Lung (tissue), 11 donors: ENCODE measurements at regions not wholly inside any gene's neighbourhood (a gene's known extent, or its start where the extent isn't known, plus 50 kb on each side); places are given as distances from the start of the nearest gene placed in this dataset.

ENCODE experiments used
- ATAC-seq: fragments of 200-7000 bp; cut with Tn5 transposase; one replicate; pipeline ENCODE4 v1.9.1; 2020; ENCODE audit warnings: moderate number of reproducible peaks; ENCODE audit not compliant: insufficient read depth, low FRiP score
- DNase-seq, 3 donors: peaks; one replicate each; pipeline ENCODE4 v3.0.0-alpha.2; 2013 to 2017
- H3K27ac ChIP-seq, 2 donors: one replicate each; pipeline ENCODE4 v1.5.1; 2013; ENCODE audit warnings: mild to moderate bottlenecking in 2 of 2, moderate library complexity in 2 of 2, control low read depth in 1 of 2, inconsistent platforms in 1 of 2, low read depth in 1 of 2, low read length in 1 of 2
- H3K27me3 ChIP-seq, 3 donors: one replicate each; pipeline ENCODE4 v1.5.1; 2013; ENCODE audit warnings: low read length in 2 of 3; ENCODE audit not compliant: control insufficient read depth in 3 of 3, insufficient read depth in 3 of 3
- H3K36me3 ChIP-seq, 4 donors: one replicate each; pipeline ENCODE4 v1.5.1; 2013; ENCODE audit warnings: low read length in 4 of 4, mild to moderate bottlenecking in 1 of 4, moderate library complexity in 1 of 4; ENCODE audit not compliant: control insufficient read depth in 4 of 4, insufficient read depth in 4 of 4
- H3K4me1 ChIP-seq, 5 donors: one replicate each; pipeline ENCODE4 v1.5.1; 2013; ENCODE audit warnings: low read length in 5 of 5, mild to moderate bottlenecking in 2 of 5, moderate library complexity in 1 of 5; ENCODE audit not compliant: control insufficient read depth in 5 of 5, insufficient read depth in 5 of 5
- H3K4me3 ChIP-seq: one replicate; pipeline ENCODE4 v1.5.1; 2013; ENCODE audit warnings: mild to moderate bottlenecking, control low read depth, moderate library complexity
- H3K9ac ChIP-seq, 2 donors: one replicate each; pipeline ENCODE4 v1.5.1; 2013; ENCODE audit warnings: low read length in 2 of 2, control low read depth in 1 of 2; ENCODE audit not compliant: insufficient read depth in 1 of 2
- H3K9me3 ChIP-seq, 4 donors: one replicate each; pipeline ENCODE4 v1.5.1; 2013; ENCODE audit warnings: low read length in 3 of 4, mild to moderate bottlenecking in 1 of 4, moderate library complexity in 1 of 4; ENCODE audit not compliant: control insufficient read depth in 4 of 4, insufficient read depth in 3 of 4
- CTCF ChIP-seq: IDR thresholded peaks from 2 replicates; pipeline ENCODE4 v1.5.1; 2012; ENCODE audit warnings: mild to moderate bottlenecking; ENCODE audit errors: control extremely low read depth, extremely low read depth
- WGBS, 2 donors: extraction: QIAGEN DNeasy Blood & Tissue Kit; methylation state at CpG; one replicate each; pipeline ENCODE4 v1.1.7; 2013; 5-methylcytosine and 5-hydroxymethylcytosine counted together
- donor health status: control.
- donor health status: control.
- donor health status: Bipolar disorder and iron deficiency.
- donor health status: healthy.
- donor health status: DM: yes; HTN: yes; CAD: no.

DNA sequence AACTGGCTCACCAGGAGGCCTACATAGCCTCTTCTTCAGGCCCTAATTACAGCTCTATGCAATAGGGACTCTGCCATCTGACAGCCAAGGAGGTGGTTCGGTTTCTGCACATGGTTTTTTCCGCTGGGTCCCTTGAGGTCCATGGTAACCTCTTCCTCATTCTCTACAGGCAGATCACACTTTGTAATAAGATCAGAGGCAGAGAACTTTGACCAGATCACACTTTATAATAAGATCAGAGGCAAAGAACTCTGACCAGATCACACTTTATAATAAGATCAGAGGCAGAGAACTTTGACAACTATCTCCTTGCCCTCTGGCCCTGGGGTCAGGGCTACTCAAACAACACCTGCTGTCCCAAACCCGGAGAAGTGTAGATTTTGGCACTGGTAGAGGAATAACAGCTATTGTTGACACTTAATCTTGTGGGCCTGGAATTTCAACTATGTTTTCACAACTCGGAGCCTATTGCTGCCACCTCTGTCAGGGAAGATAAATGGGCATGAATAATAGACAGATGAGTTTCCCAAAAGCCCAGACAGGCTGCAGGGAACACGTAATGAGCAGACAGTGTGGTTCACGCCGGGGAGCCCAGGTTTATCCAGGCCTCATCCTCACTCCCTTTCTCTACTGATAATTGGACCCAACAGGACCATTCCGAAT is 246.1 kb downstream of the UQCRFS1 start:
- Histone ChIP-seq H3K27me3 (no peaks in the 10 kb centered on the region), H3K36me3 (no peaks in the 10 kb centered on the region), H3K9me3 (no peaks in the 10 kb centered on the region), H3K27ac (no peak overlapping the region), H3K4me3 (no peak overlapping the region), H3K4me1 (peaks cover 0 to 7% (median 0%) of the 10 kb centered on the region in 5 donors), H3K9ac (no peak overlapping the region)
- TF ChIP-seq CTCF: no peak
- no peak for DNase-seq
- whole genome bisulfite sequencing, 2 donors: 45 to 70% methylated on average over 8 of the region's 8 CpGs
- ATAC-seq: no peak

DNA sequence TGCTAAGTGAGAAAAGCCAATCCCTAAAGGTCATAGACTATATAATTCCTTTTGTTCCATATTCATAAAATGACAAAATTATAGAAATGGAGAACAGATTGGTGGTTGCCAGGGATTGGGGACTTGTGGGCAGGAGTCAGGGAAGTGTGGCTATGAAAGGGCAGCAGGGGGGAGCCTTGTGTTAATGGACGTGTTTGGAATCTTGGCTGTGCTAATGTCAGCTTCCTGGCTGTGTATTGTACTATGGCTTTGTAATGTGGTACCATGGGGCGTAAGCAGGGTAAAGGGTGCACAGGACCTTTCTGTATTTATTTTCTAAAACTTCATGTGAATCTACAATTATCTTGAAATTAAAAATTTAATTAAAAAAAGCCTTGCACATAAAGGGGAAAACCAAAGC is 248.5 kb downstream of the UQCRFS1 start:
- H3K4me1 ChIP-seq: no peaks in the 10 kb centered on the region
- ATAC-seq (no peak), DNase-seq (no peak)
- no peak overlapping the region for H3K27ac ChIP-seq
- WGBS, 2 donors: 63 to 74% methylated on average over 2 of the region's 2 CpGs
- no peak overlapping the region for H3K9ac ChIP-seq
- H3K36me3 ChIP-seq: no peaks in the 10 kb centered on the region
- no peak for TF ChIP-seq CTCF
- no peak overlapping the region for H3K4me3 ChIP-seq
- no peaks in the 10 kb centered on the region for H3K9me3 ChIP-seq
- H3K27me3 ChIP-seq: no peaks in the 10 kb centered on the region

GRCh38 chr19:28963486-28964250 is 249.3 kb downstream of the UQCRFS1 start:
- H3K9me3 ChIP-seq: peaks cover 0 to 2% (median 0%) of the 10 kb centered on the region in 4 donors
- H3K27ac ChIP-seq: no peak overlapping the region
- H3K36me3 ChIP-seq: no peaks in the 10 kb centered on the region
- H3K4me3 ChIP-seq: no peak overlapping the region
- ATAC-seq (no peak), DNase-seq (no peak)
- TF ChIP-seq CTCF: no peak
- peaks cover 0 to 2% (median 0%) of the 10 kb centered on the region in 5 donors for H3K4me1 ChIP-seq
- no peaks in the 10 kb centered on the region for H3K27me3 ChIP-seq
- 78% methylated on average over 7 of the region's 7 CpGs for WGBS, 2 donors
- H3K9ac ChIP-seq: no peak overlapping the region
